H1 (cell line): ENCODE measurements at regions not wholly inside any gene's neighbourhood (a gene's known extent, or its start where the extent isn't known, plus 50 kb on each side); places are given as distances from the start of the nearest gene placed in this dataset.

Source experiments
- CTCF ChIA-PET: fragments of 300-600 bp; sonication (Branson Sonifier 250); formaldehyde crosslinking; loops from one replicate; lab custom pipeline; 2021; ENCODE audit not compliant: partially characterized antibody; lab: Charles Lee
- POLR2A ChIA-PET: fragments of 300-600 bp; sonication (Branson Sonifier 250); formaldehyde crosslinking; loops from one replicate; lab custom pipeline; 2021; ENCODE audit warnings: inconsistent platforms; ENCODE audit not compliant: partially characterized antibody; lab: Charles Lee
- DNase-seq, 2 experiments: peaks; one replicate each; pipeline versions ENCODE4 v3.0.0 to v3.0.0-alpha.2; 2010 to 2022; ENCODE audit warnings: low spot score in 2 of 2, low read depth in 1 of 2, mixed read lengths in 1 of 2
- FAIRE-seq: peaks from 2 replicates; lab custom pipeline; 2011; peaks lifted over from hg19 to GRCh38; lab: Jason Lieb, UNC
- H2AFZ ChIP-seq: 2 replicates; pipeline ENCODE4 v1.8.1; 2012; ENCODE audit warnings: low read length, inconsistent platforms
- H2AK5ac ChIP-seq: 2 replicates; pipeline ENCODE4 v1.6.1; 2013; ENCODE audit warnings: low read depth, low read length
- H2BK120ac ChIP-seq: replicated peaks from 2 replicates; pipeline ENCODE3; 2013; ENCODE audit warnings: low read depth, low read length, inconsistent platforms
- H2BK12ac ChIP-seq: 2 replicates; pipeline ENCODE4 v1.6.1; 2013; ENCODE audit warnings: low read depth, low read length
- H2BK15ac ChIP-seq: 2 replicates; pipeline ENCODE4 v1.6.1; 2013; ENCODE audit warnings: low read length
- H2BK20ac ChIP-seq: 2 replicates; pipeline ENCODE4 v1.6.1; 2013; ENCODE audit warnings: low read length
- H2BK5ac ChIP-seq: 2 replicates; pipeline ENCODE4 v1.6.1; 2013; ENCODE audit warnings: low read depth, low read length
- H3K14ac ChIP-seq: 2 replicates; pipeline ENCODE4 v1.6.1; 2013; ENCODE audit warnings: inconsistent platforms; ENCODE audit not compliant: insufficient read length
- H3K18ac ChIP-seq: 2 replicates; pipeline ENCODE4 v1.6.1; 2013; ENCODE audit warnings: low read length; ENCODE audit errors: extremely low read depth
- H3K23ac ChIP-seq: 2 replicates; pipeline ENCODE4 v1.6.1; 2013; ENCODE audit warnings: inconsistent platforms; ENCODE audit not compliant: insufficient read length
- H3K23me2 ChIP-seq: 2 replicates; pipeline ENCODE4 v1.6.1; 2013; ENCODE audit warnings: low read depth, low read length
- H3K27ac ChIP-seq: 2 replicates; pipeline ENCODE4 v1.6.1; 2011; ENCODE audit warnings: low read depth, low read length, inconsistent platforms
- H3K27me3 ChIP-seq, 4 experiments: replicated peaks in 1 of 4; 1 replicate in 1 of 4; 2 replicates in 3 of 4; pipeline versions ENCODE4 v1.6.1 to v1.8.1; 2011 to 2013; ENCODE audit warnings: low read length in 3 of 4, mild to moderate bottlenecking in 3 of 4, inconsistent platforms in 2 of 4, mixed read lengths in 2 of 4, moderate library complexity in 1 of 4; ENCODE audit not compliant: control insufficient read depth in 3 of 4, insufficient read depth in 3 of 4; ENCODE audit errors: extremely low read depth in 1 of 4
- H3K36me3 ChIP-seq, 4 experiments: 2 replicates each; pipeline versions ENCODE4 v1.6.1 to v1.8.1; 2011 to 2013; ENCODE audit warnings: mild to moderate bottlenecking in 4 of 4, low read length in 3 of 4, moderate library complexity in 2 of 4, control low read depth in 1 of 4, inconsistent platforms in 1 of 4; ENCODE audit not compliant: insufficient read depth in 4 of 4, control insufficient read depth in 2 of 4
- H3K4ac ChIP-seq: replicated peaks from 2 replicates; pipeline ENCODE3; 2013; ENCODE audit warnings: low read length, low read depth, mixed read lengths, inconsistent platforms; ENCODE audit not compliant: insufficient read length
- H3K4me1 ChIP-seq, 4 experiments: replicated peaks in 1 of 4; 1 replicate in 1 of 4; 2 replicates in 3 of 4; pipeline versions ENCODE4 v1.6.1 to v1.8.1; 2011 to 2013; ENCODE audit warnings: low read length in 3 of 4, inconsistent platforms in 2 of 4, mixed read lengths in 1 of 4; ENCODE audit not compliant: insufficient read depth in 4 of 4, control insufficient read depth in 3 of 4
- H3K4me2 ChIP-seq, 2 experiments: 2 replicates each; pipeline versions ENCODE4 v1.6.1 to v1.8.1; 2011 to 2013; ENCODE audit warnings: low read depth in 2 of 2, low read length in 2 of 2, control low read depth in 1 of 2, inconsistent platforms in 1 of 2, mild to moderate bottlenecking in 1 of 2; ENCODE audit not compliant: insufficient read depth in 1 of 2
- H3K4me3 ChIP-seq, 4 experiments: fragments of 200-600, 300-600 bp in 1 of 4; sonication (generic), shearing (Covaris generic), sonication (Bioruptor Twin) in 1 of 4; 2 replicates each; pipeline versions ENCODE4 v1.5.1 to v1.8.1; 2011 to 2016; ENCODE audit warnings: low read length in 4 of 4, low read depth in 3 of 4, control low read depth in 2 of 4, inconsistent platforms in 2 of 4, mild to moderate bottlenecking in 2 of 4, mixed read lengths in 1 of 4, moderate library complexity in 1 of 4; ENCODE audit not compliant: insufficient read depth in 2 of 4; ENCODE audit errors: extremely low read depth in 1 of 4
- H3K56ac ChIP-seq: replicated peaks from 2 replicates; pipeline ENCODE3; 2013; ENCODE audit warnings: low read depth, mild to moderate bottlenecking, mixed read lengths, low read length, inconsistent platforms; ENCODE audit not compliant: insufficient read length
- H3K79me1 ChIP-seq: 2 replicates; pipeline ENCODE4 v1.6.1; 2013; ENCODE audit warnings: low read depth, low read length, control low read depth
- H3K79me2 ChIP-seq, 2 experiments: 2 replicates each; pipeline versions ENCODE4 v1.6.1 to v1.8.1; 2012 to 2013; ENCODE audit warnings: low read length in 2 of 2, mild to moderate bottlenecking in 2 of 2, inconsistent platforms in 1 of 2; ENCODE audit not compliant: insufficient read depth in 2 of 2, control insufficient read depth in 1 of 2
- H3K9ac ChIP-seq, 4 experiments: replicated peaks in 1 of 4; 1 replicate in 1 of 4; 2 replicates in 3 of 4; pipeline versions ENCODE4 v1.6.1 to v1.8.1; 2011 to 2013; ENCODE audit warnings: low read depth in 3 of 4, low read length in 3 of 4, control low read depth in 2 of 4, mild to moderate bottlenecking in 2 of 4, moderate library complexity in 2 of 4, inconsistent platforms in 1 of 4; ENCODE audit errors: extremely low read depth in 1 of 4
- H3K9me3 ChIP-seq, 2 experiments: 2 replicates each; pipeline versions ENCODE4 v1.6.1 to v1.8.1; 2012 to 2013; ENCODE audit warnings: mild to moderate bottlenecking in 2 of 2, moderate library complexity in 2 of 2, control low read depth in 1 of 2, inconsistent platforms in 1 of 2, low read depth in 1 of 2, low read length in 1 of 2, mixed read lengths in 1 of 2; ENCODE audit not compliant: insufficient read depth in 2 of 2
- H4K20me1 ChIP-seq, 2 experiments: replicated peaks in 1 of 2; 2 replicates each; pipeline versions ENCODE3 to v1.8.1; 2011 to 2013; ENCODE audit warnings: inconsistent platforms in 2 of 2, low read length in 2 of 2, mild to moderate bottlenecking in 1 of 2; ENCODE audit not compliant: insufficient read depth in 2 of 2, control insufficient read depth in 1 of 2
- H4K5ac ChIP-seq: 2 replicates; pipeline ENCODE4 v1.6.1; 2013; ENCODE audit warnings: low read length, low read depth, mixed read lengths, inconsistent platforms; ENCODE audit not compliant: insufficient read length
- H4K8ac ChIP-seq: 2 replicates; pipeline ENCODE4 v1.8.0; 2013; ENCODE audit warnings: mild to moderate bottlenecking, moderate library complexity, low read length, inconsistent platforms; ENCODE audit not compliant: insufficient read depth; ENCODE audit errors: extremely low read depth
- H4K91ac ChIP-seq: replicated peaks from 2 replicates; pipeline ENCODE3; 2013; ENCODE audit warnings: low read length, mixed read lengths, inconsistent platforms; ENCODE audit not compliant: insufficient read length
- CREB1 ChIP-seq: IDR thresholded peaks from 2 replicates; pipeline ENCODE4 v1.6.1; 2012; ENCODE audit warnings: inconsistent platforms
- CTBP2 ChIP-seq: IDR thresholded peaks from 2 replicates; pipeline ENCODE4 v1.7.0; 2011; ENCODE audit warnings: borderline replicate concordance, mild to moderate bottlenecking, moderate library complexity, mixed read lengths, low read length; ENCODE audit not compliant: insufficient read depth, insufficient read length
- EP300 ChIP-seq, 2 experiments: IDR thresholded peaks; 1 replicate in 1 of 2; 2 replicates in 1 of 2; pipeline ENCODE4 v1.6.1; 2011 to 2012; ENCODE audit warnings: low read depth in 2 of 2, low read length in 2 of 2, mild to moderate bottlenecking in 2 of 2, borderline replicate concordance in 1 of 2, inconsistent platforms in 1 of 2, moderate library complexity in 1 of 2
- JUND ChIP-seq: IDR thresholded peaks from 2 replicates; pipeline ENCODE4 v1.6.1; 2011; ENCODE audit warnings: mild to moderate bottlenecking, improper control_type of control experiment, low read length
- KDM4A ChIP-seq: IDR thresholded peaks from one replicate; pipeline ENCODE4 v1.7.1; 2012; ENCODE audit warnings: low read depth, mild to moderate bottlenecking, moderate library complexity, low read length, inconsistent platforms; ENCODE audit not compliant: severe bottlenecking
- RFX5 ChIP-seq: IDR thresholded peaks from 2 replicates; pipeline ENCODE4 v1.6.1; 2011; ENCODE audit warnings: low read depth, low read length, improper control_type of control experiment, borderline replicate concordance
- SP1 ChIP-seq: IDR thresholded peaks from 2 replicates; pipeline ENCODE4 v1.6.1; 2011; ENCODE audit warnings: low read depth, low read length
- SP2 ChIP-seq: IDR thresholded peaks from 2 replicates; pipeline ENCODE4 v1.6.1; 2012; ENCODE audit warnings: mild to moderate bottlenecking, low read length, inconsistent platforms
- TAF7 ChIP-seq: optimal IDR thresholded peaks from 2 replicates; pipeline ENCODE3; 2011; ENCODE audit warnings: low read depth, mild to moderate bottlenecking, inconsistent platforms, low read length, moderate library complexity, borderline replicate concordance
- ZNF274 ChIP-seq: IDR thresholded peaks from 2 replicates; pipeline ENCODE4 v1.7.0; 2012; ENCODE audit warnings: low read length, borderline replicate concordance; ENCODE audit errors: extremely low read depth
- TF ChIP-seq, protein P1 (sequence below): IDR thresholded peaks from 2 replicates; pipeline ENCODE4 v1.6.1; 2012; ENCODE audit warnings: low read length, inconsistent platforms

DNA sequence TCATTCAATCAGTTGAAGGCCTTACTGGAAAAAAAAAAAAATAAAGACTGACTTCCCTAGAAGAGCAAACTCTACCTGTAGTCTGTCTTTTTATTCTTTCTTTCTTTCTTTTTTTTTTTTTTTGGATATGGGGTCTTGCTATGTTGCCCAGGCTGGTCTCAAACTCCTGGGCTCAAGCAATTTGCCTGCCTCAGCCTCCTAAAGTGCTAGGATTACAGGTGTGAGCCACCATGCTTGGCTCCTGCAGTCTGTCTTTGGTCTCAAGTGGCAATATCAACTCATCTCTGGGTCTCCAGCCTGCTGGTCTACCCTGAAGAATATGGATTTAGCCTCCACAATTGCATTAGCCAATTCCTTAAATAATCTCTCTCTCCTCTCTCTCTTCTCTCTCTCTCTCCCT is 167.7 kb upstream of the P2RY1 start:
- DNase-seq = no peak
- H3K9me3 ChIP-seq = no peaks in the 10 kb centered on the region
- TF ChIP-seq JUND (no peak), ZNF274 (no peak), CTBP2 (no peak), CREB1 (no peak), SP1 (no peak), KDM4A (no peak), RFX5 (no peak), SP2 (no peak), TAF7 (no peak), EP300 (IDR thresholded peaks at IDR 0.05; ENCODE audit: borderline replicate concordance in 1 of 2, low read depth in 2 of 2, low read length in 2 of 2) (no peak)
- TF ChIP-seq, protein P1, sequence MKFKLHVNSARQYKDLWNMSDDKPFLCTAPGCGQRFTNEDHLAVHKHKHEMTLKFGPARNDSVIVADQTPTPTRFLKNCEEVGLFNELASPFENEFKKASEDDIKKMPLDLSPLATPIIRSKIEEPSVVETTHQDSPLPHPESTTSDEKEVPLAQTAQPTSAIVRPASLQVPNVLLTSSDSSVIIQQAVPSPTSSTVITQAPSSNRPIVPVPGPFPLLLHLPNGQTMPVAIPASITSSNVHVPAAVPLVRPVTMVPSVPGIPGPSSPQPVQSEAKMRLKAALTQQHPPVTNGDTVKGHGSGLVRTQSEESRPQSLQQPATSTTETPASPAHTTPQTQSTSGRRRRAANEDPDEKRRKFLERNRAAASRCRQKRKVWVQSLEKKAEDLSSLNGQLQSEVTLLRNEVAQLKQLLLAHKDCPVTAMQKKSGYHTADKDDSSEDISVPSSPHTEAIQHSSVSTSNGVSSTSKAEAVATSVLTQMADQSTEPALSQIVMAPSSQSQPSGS = no peak
- no peaks in the 10 kb centered on the region; a peak in 1 of 8 replicates for H3K36me3 ChIP-seq
- no peak overlapping the region for H3K4ac ChIP-seq
- H3K18ac ChIP-seq = no peak overlapping the region
- H3K4me1 ChIP-seq = no peaks in the 10 kb centered on the region
- H3K56ac ChIP-seq = no peak overlapping the region
- no peak overlapping the region for H4K5ac ChIP-seq
- no peaks in the 10 kb centered on the region for H4K20me1 ChIP-seq
- H3K27me3 ChIP-seq = no peaks in the 10 kb centered on the region
- no peak overlapping the region for H3K23ac ChIP-seq
- H2BK120ac ChIP-seq = no peak overlapping the region
- H2BK20ac ChIP-seq = no peak overlapping the region
- H3K4me2 ChIP-seq = no peak overlapping the region
- ChIA-PET POLR2A (no interaction called here), CTCF (interaction anchor here (0.6 kb wide), 1 partner anchor 18 kb away, joined by 3 read pairs; no protein-coding TSS in a partner anchor)
- no peaks in the 10 kb centered on the region for H3K23me2 ChIP-seq
- H3K27ac ChIP-seq = no peak overlapping the region
- no peak overlapping the region for H3K4me3 ChIP-seq
- no peak overlapping the region for H2AK5ac ChIP-seq
- H4K91ac ChIP-seq = no peak overlapping the region
- no peak overlapping the region for H2AFZ ChIP-seq
- H3K79me2 ChIP-seq = no peaks in the 10 kb centered on the region
- H2BK15ac ChIP-seq = no peak overlapping the region
- no peak overlapping the region for H4K8ac ChIP-seq
- no peak for FAIRE-seq
- no peak overlapping the region for H2BK5ac ChIP-seq
- H3K14ac ChIP-seq = no peak overlapping the region
- no peak overlapping the region for H3K9ac ChIP-seq
- no peaks in the 10 kb centered on the region for H3K79me1 ChIP-seq
- H2BK12ac ChIP-seq = no peak overlapping the region
